B cell (primary cell): ENCODE measurements at regions not wholly inside any gene's neighbourhood (a gene's known extent, or its start where the extent isn't known, plus 50 kb on each side); places are given as distances from the start of the nearest gene placed in this dataset.

ENCODE experiments used
- ATAC-seq: fragments of 200-7000 bp; cut with Tn5 transposase; one replicate; pipeline ENCODE4 v1.10.0; 2021; ENCODE audit warnings: low read depth, mild to moderate bottlenecking, moderate number of reproducible peaks, moderate library complexity
- CTCF ChIA-PET: fragments of 350-600 bp; sonication (Branson Sonifier 250); formaldehyde crosslinking; loops from one replicate; lab custom pipeline; 2021; ENCODE audit warnings: antibody characterized with exemption, inconsistent platforms; lab: Charles Lee
- POLR2A ChIA-PET: fragments of 350-600 bp; sonication (Branson Sonifier 250); formaldehyde crosslinking; loops from one replicate; lab custom pipeline; 2021; ENCODE audit warnings: antibody characterized with exemption; lab: Charles Lee
- DNase-seq: peaks from one replicate; pipeline ENCODE4 v3.0.0; 2013
- H2AFZ ChIP-seq: 2 replicates; pipeline ENCODE4 v1.6.1; 2012; ENCODE audit warnings: mild to moderate bottlenecking, low read depth, low read length; ENCODE audit not compliant: insufficient read depth, poor library complexity, severe bottlenecking
- H3K27ac ChIP-seq, 2 donors: 1 replicate in 1 of 2; 2 replicates in 1 of 2; pipeline ENCODE4 v1.5.1; 2012 to 2013; ENCODE audit warnings: low read length in 2 of 2, mild to moderate bottlenecking in 2 of 2, moderate library complexity in 1 of 2
- H3K27me3 ChIP-seq, 4 experiments: fragments of 200-600 bp in 1 of 4; sonication (generic) in 1 of 4; replicated peaks in 1 of 4; 1 replicate in 2 of 4; 2 replicates in 2 of 4; pipeline versions ENCODE4 v1.6.1 to v1.7.0; 2013 to 2016; ENCODE audit warnings: low read length in 3 of 4, mild to moderate bottlenecking in 2 of 4, mixed read lengths in 1 of 4, moderate library complexity in 1 of 4; ENCODE audit not compliant: insufficient read depth in 4 of 4, control insufficient read depth in 3 of 4; ENCODE audit errors: control extremely low read depth in 1 of 4
- H3K36me3 ChIP-seq, 2 experiments: replicated peaks in 1 of 2; 1 replicate in 1 of 2; 2 replicates in 1 of 2; pipeline versions ENCODE4 v1.6.1 to v1.7.1; 2013; ENCODE audit warnings: low read length in 1 of 2; ENCODE audit not compliant: insufficient read depth in 2 of 2, control insufficient read depth in 1 of 2; ENCODE audit errors: control extremely low read depth in 1 of 2, extremely low read depth in 1 of 2
- H3K4me1 ChIP-seq, 2 donors: fragments of 200-600 bp in 1 of 2; sonication (generic) in 1 of 2; 1 replicate in 1 of 2; 2 replicates in 1 of 2; pipeline versions ENCODE4 v1.5.1 to v1.6.1; 2013 to 2017; ENCODE audit warnings: low read length in 2 of 2; ENCODE audit not compliant: control insufficient read depth in 2 of 2, insufficient read depth in 2 of 2
- H3K4me2 ChIP-seq: replicated peaks from 2 replicates; pipeline ENCODE3; 2012; ENCODE audit warnings: mild to moderate bottlenecking, low read depth, low read length; ENCODE audit not compliant: poor library complexity, severe bottlenecking
- H3K4me3 ChIP-seq, 5 experiments: fragments of 200-600 bp in 1 of 5; sonication (generic) in 1 of 5; 1 replicate in 3 of 5; 2 replicates in 2 of 5; pipeline versions ENCODE4 v1.5.1 to v1.7.0; 2011 to 2016; ENCODE audit warnings: low read length in 4 of 5, mild to moderate bottlenecking in 4 of 5, low read depth in 2 of 5, control low read depth in 1 of 5, moderate library complexity in 1 of 5; ENCODE audit not compliant: insufficient read depth in 1 of 5; ENCODE audit errors: control extremely low read depth in 1 of 5, extremely low read depth in 1 of 5
- H3K79me2 ChIP-seq: fragments of 200-600 bp; sonication (generic); one replicate; pipeline ENCODE4 v1.6.0; 2016; ENCODE audit warnings: low read length; ENCODE audit not compliant: control insufficient read depth, insufficient read depth
- H3K9ac ChIP-seq: fragments of 200-600 bp; sonication (generic); 2 replicates; pipeline ENCODE4 v1.6.1; 2017; ENCODE audit warnings: mild to moderate bottlenecking, low read length, moderate library complexity
- H3K9me3 ChIP-seq, 3 donors: one replicate each; pipeline versions ENCODE4 v1.6.1 to v1.7.1; 2013; ENCODE audit warnings: low read length in 2 of 3; ENCODE audit not compliant: control insufficient read depth in 2 of 3, insufficient read depth in 1 of 3; ENCODE audit errors: control extremely low read depth in 1 of 3
- H4K20me1 ChIP-seq: 2 replicates; pipeline ENCODE4 v1.6.0; 2012; ENCODE audit warnings: mild to moderate bottlenecking, low read length; ENCODE audit not compliant: insufficient read depth, control insufficient read depth, poor library complexity, severe bottlenecking
- H3K27ac Mint-ChIP-seq: one replicate; pipeline ENCODE4 v1.8.0; 2021; ENCODE audit warnings: mixed read lengths
- H3K27me3 Mint-ChIP-seq: one replicate; pipeline ENCODE4 v1.8.0; 2021; ENCODE audit warnings: mixed read lengths
- H3K4me1 Mint-ChIP-seq: one replicate; pipeline ENCODE4 v1.8.0; 2021; ENCODE audit warnings: mixed read lengths
- H3K4me3 Mint-ChIP-seq: one replicate; pipeline ENCODE4 v1.8.0; 2021; ENCODE audit warnings: mixed read lengths
- H3K9me3 Mint-ChIP-seq: one replicate; pipeline ENCODE4 v1.8.0; 2022; ENCODE audit warnings: mixed read lengths; ENCODE audit not compliant: insufficient read depth
- CTCF ChIP-seq: fragments of 200-600 bp; IDR thresholded peaks from one replicate; pipeline ENCODE4 v1.8.0; 2022; ENCODE audit warnings: antibody characterized with exemption, mild to moderate bottlenecking
- EZH2 ChIP-seq: IDR thresholded peaks from 2 replicates; pipeline ENCODE4 v1.6.1; 2012; ENCODE audit warnings: borderline replicate concordance, low read depth, mild to moderate bottlenecking, moderate library complexity, low read length; ENCODE audit not compliant: insufficient read depth, poor library complexity, severe bottlenecking
- WGBS: methylation state at CpG from one replicate; pipeline ENCODE4 v1.1.5; 2013; ENCODE audit warnings: missing lambda C conversion rate; ENCODE audit not compliant: insufficient coverage; 5-methylcytosine and 5-hydroxymethylcytosine counted together
- intact Hi-C: fragments of 100-400 bp; cut with micrococcal nuclease; formaldehyde crosslinking; loops from one replicate; pipeline ENCODE4 v1.10.0; 2022

GRCh38 chr1:29760067-29760564 lies 523.8 kb downstream of the PTPRU start:
- H3K79me2 ChIP-seq = no peaks in the 10 kb centered on the region
- H3K9me3 ChIP-seq = no peaks in the 10 kb centered on the region
- DNase-seq = no peak
- no peak overlapping the region for H3K9ac ChIP-seq
- WGBS = 93% methylated on average over 6 of the region's 7 CpGs
- no peaks in the 10 kb centered on the region for H3K4me1 Mint-ChIP-seq
- no peak overlapping the region for H3K4me3 ChIP-seq
- no peak overlapping the region for H3K27ac Mint-ChIP-seq
- H4K20me1 ChIP-seq = no peaks in the 10 kb centered on the region
- H3K36me3 ChIP-seq = no peaks in the 10 kb centered on the region
- CTCF ChIA-PET = no interaction called here
- H2AFZ ChIP-seq = no peak overlapping the region
- no peaks in the 10 kb centered on the region for H3K27me3 ChIP-seq
- H3K9me3 Mint-ChIP-seq = no peaks in the 10 kb centered on the region
- peaks cover 24% of the 10 kb centered on the region for H3K27me3 Mint-ChIP-seq
- H3K4me2 ChIP-seq = no peak overlapping the region
- TF ChIP-seq CTCF = no peak
- TF ChIP-seq EZH2 = no peak
- ATAC-seq = no peak
- intact Hi-C loops = no loop called here
- POLR2A ChIA-PET = no interaction called here
- no peaks in the 10 kb centered on the region for H3K4me1 ChIP-seq
- H3K27ac ChIP-seq = no peak overlapping the region
- no peak overlapping the region for H3K4me3 Mint-ChIP-seq

GRCh38 chr1:29758781-29759499 lies 522.6 kb downstream of the PTPRU start:
- Histone ChIP-seq H3K9ac (no peak overlapping the region), H4K20me1 (no peaks in the 10 kb centered on the region), H3K4me1 (no peaks in the 10 kb centered on the region), H3K4me3 (no peak overlapping the region), H2AFZ (no peak overlapping the region), H3K9me3 (no peaks in the 10 kb centered on the region), H3K36me3 (no peaks in the 10 kb centered on the region), H3K27ac (no peak overlapping the region), H3K27me3 (no peaks in the 10 kb centered on the region), H3K79me2 (no peaks in the 10 kb centered on the region), H3K4me2 (no peak overlapping the region)
- Mint-ChIP-seq H3K27ac (no peak overlapping the region), H3K9me3 (no peaks in the 10 kb centered on the region), H3K4me3 (no peak overlapping the region), H3K27me3 (peaks cover 19% of the 10 kb centered on the region), H3K4me1 (no peaks in the 10 kb centered on the region)
- TF ChIP-seq EZH2 (no peak), CTCF (no peak)
- ATAC-seq (no peak), DNase-seq (no peak)
- 62% methylated on average over 4 of the region's 5 CpGs for WGBS
- intact Hi-C loops = no loop called here
- CTCF ChIA-PET = no interaction called here
- POLR2A ChIA-PET = no interaction called here
